ENCODE measurements at regions not wholly inside any gene's neighbourhood (a gene's known extent, or its start where the extent isn't known, plus 50 kb on each side); places are given as distances from the start of the nearest gene placed in this dataset.

DNA sequence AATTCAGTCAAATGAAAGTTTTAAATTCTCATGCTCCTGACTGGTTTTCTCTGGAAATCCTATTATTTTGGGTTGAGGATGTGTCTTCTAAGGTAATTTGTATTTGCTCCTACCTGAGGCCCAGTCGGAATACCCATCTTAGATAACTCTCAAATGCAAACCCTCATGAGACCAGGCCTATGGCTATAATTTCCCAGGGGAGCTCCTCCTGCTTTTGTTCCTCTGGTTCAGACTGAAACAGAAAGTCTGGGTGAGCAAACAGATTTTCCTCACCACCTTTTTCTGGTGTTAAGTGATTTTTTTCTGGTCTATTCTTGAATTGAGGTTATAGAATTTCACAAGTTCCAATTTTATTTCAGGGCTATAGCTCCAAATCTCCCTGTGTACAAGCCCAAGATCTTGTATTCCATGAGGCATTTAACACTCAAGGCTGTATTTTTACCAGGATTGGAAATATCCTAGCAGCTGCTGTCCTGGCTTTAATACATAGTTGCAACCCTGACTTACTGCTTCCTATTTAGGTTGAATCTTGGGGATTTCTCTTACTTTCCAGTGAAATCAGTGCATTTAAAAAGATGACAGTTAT, 169.1 kb upstream of the PTCHD4 start:
- no peaks in the 10 kb centered on the region for H3K27me3 ChIP-seq
- no peak for DNase-seq
- H3K4me3 ChIP-seq (ENCODE audit: low read depth, low read length): no peak overlapping the region
- H3K36me3 ChIP-seq: no peaks in the 10 kb centered on the region
- H3K9me3 ChIP-seq: no peaks in the 10 kb centered on the region
- TF ChIP-seq, protein P1, sequence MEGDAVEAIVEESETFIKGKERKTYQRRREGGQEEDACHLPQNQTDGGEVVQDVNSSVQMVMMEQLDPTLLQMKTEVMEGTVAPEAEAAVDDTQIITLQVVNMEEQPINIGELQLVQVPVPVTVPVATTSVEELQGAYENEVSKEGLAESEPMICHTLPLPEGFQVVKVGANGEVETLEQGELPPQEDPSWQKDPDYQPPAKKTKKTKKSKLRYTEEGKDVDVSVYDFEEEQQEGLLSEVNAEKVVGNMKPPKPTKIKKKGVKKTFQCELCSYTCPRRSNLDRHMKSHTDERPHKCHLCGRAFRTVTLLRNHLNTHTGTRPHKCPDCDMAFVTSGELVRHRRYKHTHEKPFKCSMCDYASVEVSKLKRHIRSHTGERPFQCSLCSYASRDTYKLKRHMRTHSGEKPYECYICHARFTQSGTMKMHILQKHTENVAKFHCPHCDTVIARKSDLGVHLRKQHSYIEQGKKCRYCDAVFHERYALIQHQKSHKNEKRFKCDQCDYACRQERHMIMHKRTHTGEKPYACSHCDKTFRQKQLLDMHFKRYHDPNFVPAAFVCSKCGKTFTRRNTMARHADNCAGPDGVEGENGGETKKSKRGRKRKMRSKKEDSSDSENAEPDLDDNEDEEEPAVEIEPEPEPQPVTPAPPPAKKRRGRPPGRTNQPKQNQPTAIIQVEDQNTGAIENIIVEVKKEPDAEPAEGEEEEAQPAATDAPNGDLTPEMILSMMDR (IDR thresholded peaks at IDR 0.05; ENCODE audit: low read depth, low read length): no peak
- H3K4me1 ChIP-seq: no peaks in the 10 kb centered on the region

DNA sequence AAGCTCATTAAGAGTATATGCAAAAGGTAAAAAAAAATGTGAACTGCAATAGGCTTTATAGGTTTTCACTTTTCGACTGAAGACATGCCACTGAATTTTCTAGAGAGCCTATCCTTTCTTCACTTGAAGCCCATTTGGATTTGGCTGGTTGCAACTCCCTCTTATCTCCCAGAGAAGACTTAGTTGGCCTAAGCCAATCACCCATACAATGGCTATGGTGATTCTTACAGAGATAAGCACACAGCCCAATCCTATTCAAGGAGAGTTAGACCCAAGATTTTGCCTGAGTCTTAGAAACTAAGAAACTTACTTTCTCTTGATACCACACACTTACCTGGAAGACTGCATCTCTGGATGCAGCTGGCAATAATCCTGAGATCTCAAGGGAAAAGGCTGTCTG, 167.3 kb upstream of the PTCHD4 start:
- no peak for DNase-seq
- Histone ChIP-seq H3K4me1 (no peaks in the 10 kb centered on the region), H3K9me3 (no peaks in the 10 kb centered on the region), H3K36me3 (no peaks in the 10 kb centered on the region), H3K4me3 (ENCODE audit: low read depth, low read length) (no peak overlapping the region), H3K27me3 (no peaks in the 10 kb centered on the region)
- TF ChIP-seq, protein P1 (IDR thresholded peaks at IDR 0.05; ENCODE audit: low read depth, low read length): no peak

DNA sequence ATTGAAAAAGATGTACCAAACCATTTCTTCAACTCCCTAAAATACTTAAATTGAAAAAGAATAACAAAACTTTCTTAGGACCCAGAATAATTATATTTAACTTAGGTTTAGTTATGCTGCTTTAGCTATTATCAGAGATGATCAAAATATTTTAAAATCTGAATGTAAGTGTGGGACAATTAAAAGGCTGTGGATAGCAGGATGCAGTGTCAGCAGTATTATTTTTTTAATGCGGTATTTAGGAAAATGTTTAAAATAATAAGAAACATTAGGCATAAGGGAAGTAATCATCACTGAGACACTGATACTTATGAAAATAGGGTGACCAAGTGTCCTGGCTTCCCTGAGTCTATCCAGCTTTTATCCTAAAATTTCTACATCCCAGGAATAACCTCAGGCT, 161.5 kb upstream of the PTCHD4 start:
- Histone ChIP-seq H3K9me3 (no peaks in the 10 kb centered on the region), H3K4me3 (ENCODE audit: low read depth, low read length) (no peak overlapping the region), H3K27me3 (no peaks in the 10 kb centered on the region), H3K4me1 (no peaks in the 10 kb centered on the region), H3K36me3 (no peaks in the 10 kb centered on the region)
- no peak for DNase-seq
- TF ChIP-seq, protein P1 (IDR thresholded peaks at IDR 0.05; ENCODE audit: low read depth, low read length): no peak

DNA sequence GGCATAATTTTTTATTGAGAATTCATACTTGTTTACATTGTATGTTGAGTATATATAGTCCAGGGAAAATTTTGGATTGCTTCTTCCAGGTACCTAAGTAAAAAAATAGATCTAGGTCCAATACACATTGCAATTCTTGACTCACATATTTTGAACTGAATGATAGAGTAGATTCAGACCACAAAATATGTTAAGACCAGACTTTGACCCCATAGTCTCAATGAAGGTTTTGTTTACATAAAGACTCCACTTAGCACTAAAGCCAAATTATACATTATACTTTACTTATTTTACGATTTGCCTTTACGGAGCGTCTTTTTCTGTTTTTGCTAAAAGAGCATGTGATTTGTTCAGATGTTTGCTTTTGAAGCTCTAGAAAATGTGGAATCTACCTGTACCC, 144.1 kb upstream of the PTCHD4 start:
- no peaks in the 10 kb centered on the region for H3K4me1 ChIP-seq
- no peaks in the 10 kb centered on the region for H3K36me3 ChIP-seq
- H3K4me3 ChIP-seq (ENCODE audit: low read depth, low read length): no peak overlapping the region
- no peaks in the 10 kb centered on the region for H3K27me3 ChIP-seq
- no peak for DNase-seq
- no peaks in the 10 kb centered on the region for H3K9me3 ChIP-seq
- TF ChIP-seq, protein P1 (IDR thresholded peaks at IDR 0.05; ENCODE audit: low read depth, low read length): no peak

DNA sequence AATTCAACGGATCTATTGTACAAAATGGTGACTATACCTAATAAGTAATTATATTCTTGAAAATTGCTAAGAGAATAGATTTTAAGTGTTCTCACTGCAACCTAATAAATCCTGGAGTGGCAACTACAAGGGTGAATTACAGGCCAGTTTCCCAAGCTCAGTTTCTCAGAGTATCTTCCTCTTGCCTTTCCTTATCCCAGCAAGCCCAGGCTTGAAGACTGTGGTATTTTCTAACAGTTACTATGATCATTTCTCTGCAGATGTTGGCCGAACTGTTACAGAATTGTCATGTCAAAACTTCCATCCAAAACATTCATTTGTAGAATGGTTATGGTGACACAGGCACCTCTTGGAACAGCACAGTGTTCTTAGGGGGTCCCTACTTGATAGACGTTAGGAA, 138.1 kb upstream of the PTCHD4 start:
- Histone ChIP-seq H3K4me3 (ENCODE audit: low read depth, low read length) (no peak overlapping the region), H3K9me3 (no peaks in the 10 kb centered on the region), H3K4me1 (no peaks in the 10 kb centered on the region), H3K27me3 (no peaks in the 10 kb centered on the region), H3K36me3 (no peaks in the 10 kb centered on the region)
- TF ChIP-seq, protein P1 (IDR thresholded peaks at IDR 0.05; ENCODE audit: low read depth, low read length): no peak
- DNase-seq: no peak

DNA sequence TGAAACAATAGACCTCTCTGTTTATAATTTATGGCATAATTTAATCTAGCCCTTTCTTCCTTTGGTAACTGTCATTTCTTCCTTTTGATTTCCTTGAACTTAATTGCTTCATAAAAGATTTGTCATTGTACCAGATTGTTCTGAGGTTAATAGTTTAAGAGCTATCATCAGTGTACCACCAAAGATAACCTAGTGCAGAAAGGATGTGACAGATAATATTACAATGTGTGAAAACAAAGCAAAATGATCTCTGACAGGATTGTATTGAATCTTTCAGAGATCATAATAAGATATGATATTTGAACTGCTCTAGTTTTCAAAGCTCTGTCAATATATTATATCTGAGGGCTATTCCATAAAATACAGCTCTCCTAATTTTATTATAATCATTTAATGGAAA, 132.1 kb upstream of the PTCHD4 start:
- Histone ChIP-seq H3K36me3 (no peaks in the 10 kb centered on the region), H3K27me3 (no peaks in the 10 kb centered on the region), H3K4me1 (no peaks in the 10 kb centered on the region), H3K9me3 (no peaks in the 10 kb centered on the region), H3K4me3 (ENCODE audit: low read depth, low read length) (no peak overlapping the region)
- TF ChIP-seq, protein P1 (IDR thresholded peaks at IDR 0.05; ENCODE audit: low read depth, low read length): no peak
- DNase-seq: no peak
